HEK293T (cell line): ENCODE measurements at regions not wholly inside any gene's neighbourhood (a gene's known extent, or its start where the extent isn't known, plus 50 kb on each side); places are given as distances from the start of the nearest gene placed in this dataset.

Source experiments
- BHLHE40 ChIP-seq: fragments of 450-650 bp; IDR thresholded peaks from 2 replicates; pipeline ENCODE4 v1.6.1; 2016; ENCODE audit warnings: mild to moderate bottlenecking, moderate library complexity, borderline replicate concordance
- SP1 ChIP-seq: fragments of 450-650 bp; IDR thresholded peaks from 2 replicates; pipeline ENCODE4 v1.6.1; 2017

DNA sequence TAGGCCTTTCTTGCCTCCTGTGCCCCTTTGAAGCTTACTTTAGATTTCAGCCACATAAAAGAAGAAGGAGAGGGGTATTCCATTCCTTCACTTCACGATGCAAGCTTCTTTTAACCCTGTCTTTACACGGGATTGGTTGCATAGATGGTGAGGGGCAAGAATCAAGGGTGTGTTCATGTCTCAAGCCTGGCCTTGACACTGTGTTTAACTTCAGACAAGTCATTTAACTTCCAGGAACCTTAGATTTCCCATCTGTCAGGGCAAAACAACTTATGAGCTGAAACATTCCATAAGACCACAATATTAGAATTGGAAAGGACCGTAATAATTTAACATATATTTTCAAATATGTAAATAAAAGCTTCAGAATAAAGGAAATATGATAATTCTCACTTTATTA, 344.5 kb downstream of the MFSD1 start:
- TF ChIP-seq BHLHE40 (no peak), SP1 (no peak)
